Skeletal muscle tissue (tissue), 3 donors: ENCODE measurements at regions not wholly inside any gene's neighbourhood (a gene's known extent, or its start where the extent isn't known, plus 50 kb on each side); places are given as distances from the start of the nearest gene placed in this dataset.

Experiments used
- H3K27ac ChIP-seq: one replicate; pipeline ENCODE4 v1.7.0; 2013; ENCODE audit warnings: mild to moderate bottlenecking, low read depth, low read length, inconsistent platforms
- H3K27me3 ChIP-seq, 3 donors: one replicate each; pipeline ENCODE4 v1.7.0; 2013; ENCODE audit warnings: low read length in 3 of 3; ENCODE audit not compliant: control insufficient read depth in 3 of 3, insufficient read depth in 3 of 3
- H3K36me3 ChIP-seq, 3 donors: one replicate each; pipeline ENCODE4 v1.7.0; 2013; ENCODE audit warnings: low read length in 3 of 3; ENCODE audit not compliant: control insufficient read depth in 3 of 3, insufficient read depth in 3 of 3
- H3K4me1 ChIP-seq, 3 donors: one replicate each; pipeline ENCODE4 v1.7.0; 2013; ENCODE audit warnings: low read length in 3 of 3, mild to moderate bottlenecking in 3 of 3; ENCODE audit not compliant: control insufficient read depth in 3 of 3, insufficient read depth in 3 of 3
- H3K4me3 ChIP-seq, 3 donors: one replicate each; pipeline ENCODE4 v1.7.0; 2013; ENCODE audit warnings: low read length in 3 of 3
- H3K9ac ChIP-seq, 3 donors: one replicate each; pipeline ENCODE4 v1.7.0; 2013; ENCODE audit warnings: low read length in 3 of 3, mild to moderate bottlenecking in 3 of 3, moderate library complexity in 2 of 3, low read depth in 1 of 3
- H3K9me3 ChIP-seq, 3 donors: one replicate each; pipeline ENCODE4 v1.7.0; 2013; ENCODE audit warnings: low read length in 3 of 3; ENCODE audit not compliant: control insufficient read depth in 3 of 3
- donor health status: Osteomylitis.

GRCh38 chr22:48105259-48105658 is 1342.8 kb downstream of the TBC1D22A start:
- H3K36me3 ChIP-seq = no peaks in the 10 kb centered on the region
- no peaks in the 10 kb centered on the region for H3K9me3 ChIP-seq
- no peak overlapping the region for H3K4me3 ChIP-seq
- H3K27me3 ChIP-seq = peaks cover 11 to 32% (median 29%) of the 10 kb centered on the region in 3 donors
- no peaks in the 10 kb centered on the region for H3K4me1 ChIP-seq
- H3K27ac ChIP-seq = no peak overlapping the region
- H3K9ac ChIP-seq = no peak overlapping the region

- H3K27me3 ChIP-seq = peaks cover 11 to 32% (median 30%) of the 10 kb centered on the region in 3 donors
- no peak overlapping the region for H3K9ac ChIP-seq
- no peak overlapping the region for H3K4me3 ChIP-seq
- no peaks in the 10 kb centered on the region for H3K9me3 ChIP-seq
- no peak overlapping the region for H3K27ac ChIP-seq
- no peaks in the 10 kb centered on the region for H3K36me3 ChIP-seq
- H3K4me1 ChIP-seq = no peaks in the 10 kb centered on the region
Observed at GRCh38 chr22:48104766-48105165, 1342.3 kb downstream of the TBC1D22A start.

- Histone ChIP-seq H3K4me3 (no peak overlapping the region), H3K9me3 (no peaks in the 10 kb centered on the region), H3K36me3 (no peaks in the 10 kb centered on the region), H3K4me1 (no peaks in the 10 kb centered on the region), H3K27me3 (peaks cover 11 to 37% (median 30%) of the 10 kb centered on the region in 3 donors), H3K27ac (no peak overlapping the region), H3K9ac (no peak overlapping the region)
Observed at GRCh38 chr22:48104102-48104738, 1341.8 kb downstream of the TBC1D22A start.

- H3K9me3 ChIP-seq = no peaks in the 10 kb centered on the region
- no peak overlapping the region for H3K4me3 ChIP-seq
- no peaks in the 10 kb centered on the region for H3K4me1 ChIP-seq
- no peak overlapping the region for H3K27ac ChIP-seq
- peaks cover 11 to 40% (median 32%) of the 10 kb centered on the region in 3 donors for H3K27me3 ChIP-seq
- H3K9ac ChIP-seq = no peak overlapping the region
- H3K36me3 ChIP-seq = no peaks in the 10 kb centered on the region
Observed at GRCh38 chr22:48103126-48103875, 1340.9 kb downstream of the TBC1D22A start.

GRCh38 chr22:48102581-48102980 is 1340.1 kb downstream of the TBC1D22A start:
- H3K4me1 ChIP-seq = no peaks in the 10 kb centered on the region
- no peak overlapping the region for H3K27ac ChIP-seq
- H3K27me3 ChIP-seq = peaks cover 11 to 42% (median 32%) of the 10 kb centered on the region in 3 donors
- H3K9ac ChIP-seq = no peak overlapping the region
- no peaks in the 10 kb centered on the region for H3K9me3 ChIP-seq
- no peaks in the 10 kb centered on the region for H3K36me3 ChIP-seq
- H3K4me3 ChIP-seq = no peak overlapping the region

- H3K9ac ChIP-seq = no peak overlapping the region
- no peaks in the 10 kb centered on the region for H3K9me3 ChIP-seq
- no peak overlapping the region for H3K4me3 ChIP-seq
- H3K27ac ChIP-seq = no peak overlapping the region
- no peaks in the 10 kb centered on the region for H3K4me1 ChIP-seq
- H3K27me3 ChIP-seq = peaks cover 11 to 47% (median 32%) of the 10 kb centered on the region in 3 donors
- H3K36me3 ChIP-seq = no peaks in the 10 kb centered on the region
Observed at GRCh38 chr22:48101704-48102103, 1339.3 kb downstream of the TBC1D22A start.

GRCh38 chr22:48100685-48101417 is 1338.4 kb downstream of the TBC1D22A start:
- H3K9me3 ChIP-seq = no peaks in the 10 kb centered on the region
- no peaks in the 10 kb centered on the region for H3K4me1 ChIP-seq
- no peak overlapping the region for H3K27ac ChIP-seq
- H3K9ac ChIP-seq = no peak overlapping the region
- no peak overlapping the region for H3K4me3 ChIP-seq
- H3K27me3 ChIP-seq = peaks cover 11 to 47% (median 32%) of the 10 kb centered on the region in 3 donors
- no peaks in the 10 kb centered on the region for H3K36me3 ChIP-seq

GRCh38 chr22:48099671-48100070 is 1337.2 kb downstream of the TBC1D22A start:
- Histone ChIP-seq H3K36me3 (no peaks in the 10 kb centered on the region), H3K27ac (no peak overlapping the region), H3K4me3 (no peak overlapping the region), H3K9me3 (no peaks in the 10 kb centered on the region), H3K27me3 (peaks cover 11 to 43% (median 33%) of the 10 kb centered on the region in 3 donors), H3K9ac (no peak overlapping the region), H3K4me1 (no peaks in the 10 kb centered on the region)

- no peaks in the 10 kb centered on the region for H3K9me3 ChIP-seq
- H3K36me3 ChIP-seq = no peaks in the 10 kb centered on the region
- no peak overlapping the region for H3K27ac ChIP-seq
- no peak overlapping the region for H3K9ac ChIP-seq
- no peaks in the 10 kb centered on the region for H3K4me1 ChIP-seq
- H3K27me3 ChIP-seq = peaks cover 11 to 39% (median 29%) of the 10 kb centered on the region in 3 donors
- no peak overlapping the region for H3K4me3 ChIP-seq
Observed at GRCh38 chr22:48099251-48099650, 1336.8 kb downstream of the TBC1D22A start.

- H3K27ac ChIP-seq = no peak overlapping the region
- no peak overlapping the region for H3K9ac ChIP-seq
- no peak overlapping the region for H3K4me3 ChIP-seq
- H3K36me3 ChIP-seq = no peaks in the 10 kb centered on the region
- peaks cover 8 to 36% (median 25%) of the 10 kb centered on the region in 3 donors for H3K27me3 ChIP-seq
- H3K4me1 ChIP-seq = no peaks in the 10 kb centered on the region
- no peaks in the 10 kb centered on the region for H3K9me3 ChIP-seq
Observed at GRCh38 chr22:48098921-48099245, 1336.4 kb downstream of the TBC1D22A start.
